ENCODE measurements at regions not wholly inside any gene's neighbourhood (a gene's known extent, or its start where the extent isn't known, plus 50 kb on each side); places are given as distances from the start of the nearest gene placed in this dataset.
"Not testable (repeated sequence)": the region's sequence is repeated elsewhere in the genome, so short reads cannot be mapped to it uniquely, and the experiment has no call there.

DNA sequence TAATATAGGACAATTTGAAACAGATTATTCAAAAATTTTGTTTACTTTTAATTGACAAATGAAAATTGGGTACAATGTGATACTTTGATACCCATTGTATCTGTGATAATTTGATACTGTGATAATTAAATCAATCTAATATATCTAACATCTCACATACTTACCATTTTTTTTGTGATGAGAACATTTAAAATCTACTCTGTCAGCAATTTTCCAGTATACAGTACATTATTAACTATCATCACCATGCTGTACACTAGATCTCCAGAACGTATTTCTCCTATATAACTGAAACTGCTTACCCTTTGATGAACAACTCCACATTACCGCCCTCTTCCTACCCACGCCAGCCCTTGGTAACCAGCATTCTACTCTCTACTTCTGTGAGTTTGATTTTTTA is 139.7 kb upstream of the TFPI start:
- TF ChIP-seq POLR2AphosphoS5 (IDR thresholded peaks at IDR 0.05) (no peak), POLR2A (IDR thresholded peaks at IDR 0.05) (no peak), CTCF (IDR thresholded peaks at IDR 0.05) (no peak)
- H3K4me1 ChIP-seq (replicated peaks): no peaks in the 10 kb centered on the region
- 86% methylated on average over 3 of the region's 3 CpGs for WGBS
- H3K27me3 ChIP-seq (replicated peaks; ENCODE audit: insufficient read depth): no peaks in the 10 kb centered on the region
- no peak overlapping the region for H3K4me3 ChIP-seq
- intact Hi-C loops (cut with DNase I): no loop called here
- H3K36me3 ChIP-seq: no peaks in the 10 kb centered on the region
- DNase-seq (ENCODE audit: low spot score): no peak
- H3K9me3 ChIP-seq: no peaks in the 10 kb centered on the region
- no peak overlapping the region for H3K27ac ChIP-seq

GRCh38 chr2:187696644-187697043 is 142.4 kb upstream of the TFPI start:
- intact Hi-C loops (cut with DNase I); H3K27me3 ChIP-seq (replicated peaks; ENCODE audit: insufficient read depth); H3K4me1 ChIP-seq (replicated peaks); H3K36me3 ChIP-seq; H3K27ac ChIP-seq; DNase-seq (ENCODE audit: low spot score); H3K4me3 ChIP-seq; H3K9me3 ChIP-seq: not testable (repeated sequence)
- 84% methylated on average over 7 of the region's 7 CpGs for WGBS

DNA sequence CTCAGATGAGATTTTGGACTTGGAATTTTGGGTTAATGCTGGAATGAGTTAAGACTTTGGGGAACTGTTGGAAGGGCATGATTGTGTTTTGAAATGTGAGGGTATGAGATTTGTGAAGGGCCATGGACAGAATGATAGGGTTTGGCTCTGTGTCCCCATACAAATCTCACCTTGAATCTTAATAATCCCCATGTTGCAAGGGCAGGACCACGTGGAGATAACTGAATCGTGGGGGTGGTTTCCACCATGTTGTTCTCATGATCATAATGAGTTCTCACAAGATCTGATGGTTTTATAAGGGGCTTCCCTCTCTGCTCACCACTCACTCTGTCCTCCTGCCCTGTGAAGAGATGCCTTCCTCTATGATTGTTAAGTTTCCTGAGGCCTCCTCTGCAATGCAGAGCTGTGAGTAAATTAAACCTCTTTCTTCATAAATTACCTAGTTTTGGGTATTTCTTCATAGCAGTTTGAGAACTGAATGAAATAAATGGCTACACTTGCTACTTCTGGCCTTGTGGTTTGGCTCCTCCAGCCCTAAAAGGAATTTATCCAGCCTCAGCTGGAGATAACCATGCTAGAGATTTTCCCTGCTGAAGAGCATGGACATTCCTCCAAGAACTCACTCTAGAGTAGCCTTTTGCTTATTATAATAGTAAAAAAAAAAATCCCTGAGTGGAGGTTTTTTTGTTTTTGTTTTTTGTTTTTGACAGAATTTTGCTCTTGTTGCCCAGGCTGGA is 144.3 kb upstream of the TFPI start:
- WGBS: 98% methylated on average over 2 of the region's 2 CpGs
- DNase-seq (ENCODE audit: low spot score): no peak
- intact Hi-C loops (cut with DNase I): no loop called here
- H3K9me3 ChIP-seq: no peaks in the 10 kb centered on the region
- H3K27me3 ChIP-seq (replicated peaks; ENCODE audit: insufficient read depth): no peaks in the 10 kb centered on the region
- H3K4me1 ChIP-seq (replicated peaks): no peaks in the 10 kb centered on the region
- TF ChIP-seq POLR2AphosphoS5 (IDR thresholded peaks at IDR 0.05) (no peak), POLR2A (IDR thresholded peaks at IDR 0.05) (no peak), CTCF (IDR thresholded peaks at IDR 0.05) (no peak)
- H3K4me3 ChIP-seq: no peak overlapping the region
- no peaks in the 10 kb centered on the region for H3K36me3 ChIP-seq
- no peak overlapping the region for H3K27ac ChIP-seq

GRCh38 chr2:187702157-187702556 is 147.9 kb upstream of the TFPI start:
- H3K27me3 ChIP-seq (replicated peaks; ENCODE audit: insufficient read depth): no peaks in the 10 kb centered on the region
- intact Hi-C loops (cut with DNase I): no loop called here
- H3K4me1 ChIP-seq (replicated peaks): no peaks in the 10 kb centered on the region
- H3K9me3 ChIP-seq: no peaks in the 10 kb centered on the region
- no peak overlapping the region for H3K27ac ChIP-seq
- WGBS: 44% methylated on average over 1 of the region's 1 CpG
- no peak overlapping the region for H3K4me3 ChIP-seq
- DNase-seq (ENCODE audit: low spot score): no peak
- TF ChIP-seq POLR2A (IDR thresholded peaks at IDR 0.05): no peak
- no peak for TF ChIP-seq POLR2AphosphoS5 (IDR thresholded peaks at IDR 0.05)
- TF ChIP-seq CTCF (IDR thresholded peaks at IDR 0.05): no peak
- H3K36me3 ChIP-seq: no peaks in the 10 kb centered on the region

DNA sequence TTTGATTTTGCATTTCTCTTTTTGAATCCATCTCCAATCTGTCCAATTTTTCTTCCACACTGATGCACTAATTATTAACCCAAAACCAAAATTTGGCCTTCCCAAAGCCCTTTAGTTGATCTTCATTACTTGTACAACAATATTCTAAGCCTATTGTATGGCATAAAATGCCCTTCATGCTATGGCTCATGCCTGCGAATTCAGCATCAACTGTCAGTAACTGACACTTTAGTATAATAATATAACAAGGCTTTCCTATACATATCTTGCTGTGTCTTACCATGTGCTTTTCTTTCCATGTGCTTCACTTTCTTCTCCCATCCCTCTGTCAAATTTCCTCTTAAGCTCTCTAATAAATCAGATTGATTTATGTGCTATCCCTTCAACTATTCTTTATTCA is 154.0 kb upstream of the TFPI start:
- no peak for TF ChIP-seq POLR2A (IDR thresholded peaks at IDR 0.05)
- TF ChIP-seq CTCF (IDR thresholded peaks at IDR 0.05): no peak
- TF ChIP-seq POLR2AphosphoS5 (IDR thresholded peaks at IDR 0.05): no peak
- intact Hi-C loops (cut with DNase I): no loop called here
- 90% methylated on average over 1 of the region's 1 CpG for WGBS

More for the DNA sequence above, 154.0 kb upstream of the TFPI start:
- Histone ChIP-seq H3K27me3 (replicated peaks; ENCODE audit: insufficient read depth) (no peaks in the 10 kb centered on the region), H3K4me1 (replicated peaks) (no peaks in the 10 kb centered on the region), H3K36me3 (no peaks in the 10 kb centered on the region), H3K9me3 (no peaks in the 10 kb centered on the region), H3K27ac (no peak overlapping the region), H3K4me3 (no peak overlapping the region)
- no peak for DNase-seq (ENCODE audit: low spot score)
